Transverse colon (tissue), 4 donors: ENCODE measurements at regions not wholly inside any gene's neighbourhood (a gene's known extent, or its start where the extent isn't known, plus 50 kb on each side); places are given as distances from the start of the nearest gene placed in this dataset.

Source experiments
- CTCF ChIP-seq, 5 experiments: fragments of 200-600 bp in 3 of 5; fragments of 450-650 bp in 2 of 5; sonication (generic) in 3 of 5; IDR thresholded peaks; 1 replicate in 2 of 5; 2 replicates in 3 of 5; pipeline ENCODE4 v1.5.1; 2016 to 2017; ENCODE audit warnings: antibody characterized with exemption in 5 of 5, inconsistent platforms in 3 of 5, mild to moderate bottlenecking in 2 of 5, moderate library complexity in 1 of 5
- POLR2AphosphoS5 ChIP-seq, 3 donors: sonication (generic); formaldehyde crosslinking; IDR thresholded peaks; one replicate each; pipeline ENCODE4 v1.6.1; 2016; ENCODE audit warnings: antibody characterized with exemption in 3 of 3

- no peak for TF ChIP-seq CTCF (IDR thresholded peaks at IDR 0.05)
- no peak for TF ChIP-seq POLR2AphosphoS5 (IDR thresholded peaks at IDR 0.05)
These were observed 166.2 kb upstream of the SPACA1 start for GRCh38 chr6:87881342-87881895.
